Activated CD4-positive, alpha-beta T cell treated with anti-CD3 and anti-CD28 coated beads, Interleukin-2, amount 50 U/mL, for 48 hours (primary cell): ENCODE measurements at regions not wholly inside any gene's neighbourhood (a gene's known extent, or its start where the extent isn't known, plus 50 kb on each side); places are given as distances from the start of the nearest gene placed in this dataset.
"Not testable (repeated sequence)": the region's sequence is repeated elsewhere in the genome, so short reads cannot be mapped to it uniquely, and the experiment has no call there.

Source experiments
- DNase-seq, 2 experiments: peaks; one replicate each; pipeline ENCODE4 v3.0.0-alpha.2; 2020

DNA sequence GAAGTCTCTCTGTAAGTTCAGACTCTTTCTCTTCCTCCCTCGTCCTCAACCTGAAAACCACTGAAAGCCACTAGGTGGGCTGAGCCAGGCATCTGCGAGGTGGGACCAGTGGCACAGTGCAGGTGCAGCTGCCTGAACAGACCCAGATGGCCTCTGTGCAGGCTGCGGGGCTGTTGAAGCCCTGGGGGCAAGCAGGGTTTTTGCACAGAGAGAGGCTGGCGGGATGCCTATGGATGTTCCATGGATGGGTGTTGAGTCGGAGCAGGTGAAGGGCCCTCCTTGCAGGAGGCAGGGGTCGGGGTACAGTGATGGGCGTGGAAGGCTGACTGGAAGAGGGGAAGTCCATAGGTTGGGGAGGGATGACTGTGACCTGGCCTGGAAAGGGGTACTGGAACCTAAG lies 350.2 kb upstream of the FAT1 start:
- no peak for DNase-seq

GRCh38 chr4:187075514-187075913 lies 351.9 kb upstream of the FAT1 start:
- no peak for DNase-seq

- no peak for DNase-seq
Observed at GRCh38 chr4:187077744-187078401, 354.2 kb upstream of the FAT1 start.

- no peak for DNase-seq
Observed at GRCh38 chr4:187084701-187085100, 361.0 kb upstream of the FAT1 start.

DNA sequence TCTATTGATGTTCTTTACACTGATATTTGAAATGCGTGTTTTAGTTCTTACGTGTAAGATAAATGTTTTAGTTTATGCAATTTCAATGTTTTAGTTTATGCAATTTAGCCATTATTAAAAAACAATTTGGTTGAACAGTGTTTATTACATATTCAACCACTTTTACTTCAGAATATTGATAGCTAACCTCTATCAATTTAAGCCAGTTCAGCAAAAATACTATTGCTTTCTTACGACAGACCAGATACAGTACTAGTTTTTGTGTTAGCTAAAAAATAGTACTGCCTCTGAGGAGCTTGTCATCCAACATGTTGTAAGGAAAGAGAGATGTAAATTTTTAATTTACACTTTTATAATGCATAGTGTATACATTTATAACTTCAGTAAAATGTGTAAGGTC lies 361.7 kb upstream of the FAT1 start:
- no peak for DNase-seq

- DNase-seq = no peak
Observed at GRCh38 chr4:187086151-187086550, 362.5 kb upstream of the FAT1 start.

DNA sequence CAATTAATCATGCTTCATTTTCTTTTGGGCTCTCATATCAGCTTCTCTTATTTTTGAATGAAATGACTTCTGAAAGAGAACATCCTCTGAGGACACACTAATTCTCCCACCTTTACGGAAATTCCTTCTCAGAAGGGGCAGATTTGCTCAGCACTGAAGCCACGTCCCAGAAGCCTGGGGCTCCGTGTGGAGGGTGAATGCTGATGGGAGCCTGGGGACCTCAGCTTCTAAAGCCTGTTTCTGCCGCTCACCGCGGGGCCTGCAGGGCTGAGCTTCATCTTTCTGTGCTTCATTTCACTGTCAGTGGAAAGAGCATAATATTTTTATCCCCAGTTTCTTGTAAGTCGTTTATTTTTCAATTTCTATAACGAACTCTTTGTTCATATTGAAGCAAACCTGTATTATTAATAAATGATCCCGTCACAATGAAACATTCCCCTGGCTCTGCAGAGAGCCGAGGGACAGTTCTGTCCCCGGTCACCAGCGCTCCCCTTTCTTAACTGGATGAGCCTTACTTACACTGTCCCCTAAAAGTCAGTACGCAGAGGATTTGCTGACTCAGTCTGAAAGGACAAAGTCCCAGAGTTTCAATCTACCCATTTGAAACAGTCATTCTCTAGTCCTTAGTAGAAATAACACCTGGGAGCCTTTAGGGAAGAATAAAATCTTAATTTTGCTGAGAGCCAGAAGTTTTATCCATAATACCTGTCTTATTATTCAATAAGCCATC lies 364.6 kb upstream of the FAT1 start:
- DNase-seq = no peak

DNA sequence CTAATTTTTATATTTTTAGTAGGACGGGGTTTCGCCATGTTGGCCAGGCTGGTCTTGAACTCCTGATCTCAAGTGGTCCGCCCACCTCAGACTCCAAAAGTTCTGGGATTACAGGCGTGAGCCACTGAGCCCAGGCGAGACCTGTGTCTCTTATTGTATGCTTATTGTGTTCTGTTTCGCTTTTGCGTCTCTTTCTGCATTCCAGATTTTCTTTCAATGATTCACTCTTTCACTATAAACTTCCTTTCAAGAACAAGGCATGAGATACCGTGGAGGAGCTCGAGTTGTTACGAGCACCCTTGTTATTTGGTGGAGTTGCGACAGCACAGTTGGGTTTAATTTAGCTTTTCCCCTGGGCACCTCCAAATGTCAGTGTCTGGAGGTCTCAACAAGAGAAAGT lies 366.7 kb upstream of the FAT1 start:
- DNase-seq = no peak

GRCh38 chr4:187090832-187091231 lies 367.2 kb upstream of the FAT1 start:
- DNase-seq = not testable (repeated sequence)

- no peak for DNase-seq
Observed at GRCh38 chr4:187094144-187094543, 370.5 kb upstream of the FAT1 start.

DNA sequence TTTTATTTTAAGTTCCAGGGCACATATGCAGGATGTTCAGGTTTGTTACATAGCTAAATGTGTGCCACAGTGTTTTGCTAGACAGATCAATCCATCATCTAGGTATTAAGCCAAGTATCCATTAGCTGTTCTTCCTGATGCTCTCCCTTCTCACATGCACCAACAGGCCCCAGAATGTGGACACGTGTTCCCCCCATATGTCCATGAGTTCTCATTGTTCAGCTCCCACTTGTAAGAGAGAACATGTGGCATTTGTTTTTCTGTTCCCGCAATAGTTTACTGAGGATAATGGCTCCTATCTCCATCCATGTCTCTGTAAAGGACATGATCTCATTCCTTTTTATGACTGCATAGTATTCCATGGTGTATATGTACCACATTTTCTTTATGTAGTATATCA lies 374.8 kb upstream of the FAT1 start:
- DNase-seq = no peak

DNA sequence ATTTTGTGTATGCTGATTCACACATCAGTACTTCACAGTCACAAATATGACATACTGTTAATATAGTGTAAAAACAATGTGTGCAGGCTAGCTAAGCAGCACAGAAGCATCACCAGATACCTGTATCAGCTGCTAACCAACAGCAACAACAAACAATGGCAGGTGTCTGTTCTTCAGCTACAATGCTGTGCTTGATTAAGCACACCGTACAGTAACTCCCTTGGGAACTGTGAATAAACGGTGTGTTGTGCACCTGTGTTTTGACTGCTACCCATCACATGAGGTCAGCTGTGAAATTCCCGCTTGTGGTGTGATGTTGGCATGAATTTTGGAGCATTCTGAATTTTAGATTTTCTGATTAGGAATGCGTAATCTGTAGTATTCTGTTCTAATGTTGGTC lies 379.7 kb upstream of the FAT1 start:
- no peak for DNase-seq

DNA sequence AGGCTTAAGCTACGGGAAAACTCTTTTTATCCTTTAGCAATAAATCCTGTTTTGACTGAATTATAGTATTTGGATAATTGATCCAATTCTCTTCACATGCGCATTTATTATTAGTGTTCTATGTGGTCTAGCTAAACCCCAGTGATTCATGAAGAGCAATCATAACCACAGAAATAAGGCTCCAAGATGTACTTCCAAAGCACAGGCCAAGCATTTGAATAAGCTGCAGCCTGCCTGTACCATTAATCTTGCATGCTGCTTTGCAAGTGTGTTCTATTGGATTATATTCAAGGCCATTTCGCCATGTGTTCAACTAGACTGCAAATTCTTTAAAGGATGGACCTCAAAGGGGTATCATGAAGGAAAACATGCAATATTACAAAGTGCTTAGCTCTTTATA lies 385.2 kb upstream of the FAT1 start:
- no peak for DNase-seq

GRCh38 chr4:187109636-187110035 lies 386.0 kb upstream of the FAT1 start:
- DNase-seq = no peak

- no peak for DNase-seq
Observed at GRCh38 chr4:187118166-187118565, 394.5 kb upstream of the FAT1 start.

DNA sequence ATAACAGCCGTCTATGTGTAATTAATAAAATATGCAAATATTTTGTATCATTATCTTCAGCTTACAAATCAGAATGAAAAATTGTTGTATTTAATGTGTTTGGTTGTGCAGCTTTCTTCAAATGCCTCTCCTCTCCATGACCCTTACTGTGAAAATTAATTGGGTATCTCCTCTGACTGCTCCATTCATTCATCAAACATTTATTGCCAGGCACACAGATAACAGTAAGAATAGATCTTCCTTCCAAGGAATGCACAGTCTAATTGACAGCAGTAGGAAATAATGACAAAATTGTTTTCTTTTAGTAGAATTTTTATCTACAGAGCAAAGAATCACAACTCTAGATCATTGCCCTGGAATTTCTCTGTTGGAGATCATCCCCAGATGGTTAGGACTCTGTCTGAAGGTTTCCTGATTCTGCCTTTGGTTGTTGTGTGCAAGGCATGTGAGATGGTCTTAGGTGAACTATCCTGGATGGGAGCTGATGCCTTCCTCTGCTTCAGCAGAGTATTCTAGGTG lies 395.0 kb upstream of the FAT1 start:
- DNase-seq = no peak

DNA sequence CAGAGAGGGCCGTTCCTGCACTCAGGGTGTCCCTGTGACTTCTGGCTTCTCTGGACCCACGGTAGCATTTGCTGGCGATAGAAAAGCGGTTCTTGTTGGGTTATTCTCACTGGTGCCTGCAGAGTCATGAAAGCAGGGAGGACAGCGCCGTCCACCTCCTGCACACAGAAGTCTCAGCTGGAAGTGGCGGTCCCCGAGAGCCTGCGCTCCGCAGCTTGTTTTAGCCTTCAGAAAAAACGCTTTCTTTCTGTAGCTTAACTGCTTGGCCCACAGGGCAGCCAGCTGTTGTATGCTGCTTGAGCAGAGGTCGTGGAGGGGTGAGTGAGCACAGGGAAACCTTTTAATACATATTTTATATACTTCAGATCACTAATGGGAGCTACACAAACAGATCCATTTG lies 400.7 kb upstream of the FAT1 start:
- no peak for DNase-seq

DNA sequence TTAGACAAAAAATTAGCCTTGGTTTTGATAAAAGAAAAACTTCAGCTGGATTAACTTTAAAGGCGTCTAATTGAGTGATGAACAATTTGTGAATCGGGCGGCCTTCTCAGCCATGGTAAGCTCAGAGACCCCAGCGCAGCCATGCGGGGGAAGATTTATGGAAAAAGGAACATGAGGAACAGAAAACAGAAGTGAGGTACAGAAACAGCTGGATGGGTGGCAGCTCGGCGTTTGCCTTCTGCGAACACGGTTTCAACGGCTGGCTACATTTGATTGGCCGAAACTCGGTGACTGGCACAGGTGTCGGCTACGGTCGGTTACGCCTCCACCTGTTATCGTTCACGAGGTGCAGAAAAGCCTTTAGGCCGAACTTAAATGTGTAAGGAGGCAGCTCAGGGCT lies 401.4 kb upstream of the FAT1 start:
- DNase-seq = no peak

GRCh38 chr4:187127456-187127855 lies 403.8 kb upstream of the FAT1 start:
- DNase-seq = no peak

GRCh38 chr4:187128222-187128621 lies 404.6 kb upstream of the FAT1 start:
- no peak for DNase-seq

DNA sequence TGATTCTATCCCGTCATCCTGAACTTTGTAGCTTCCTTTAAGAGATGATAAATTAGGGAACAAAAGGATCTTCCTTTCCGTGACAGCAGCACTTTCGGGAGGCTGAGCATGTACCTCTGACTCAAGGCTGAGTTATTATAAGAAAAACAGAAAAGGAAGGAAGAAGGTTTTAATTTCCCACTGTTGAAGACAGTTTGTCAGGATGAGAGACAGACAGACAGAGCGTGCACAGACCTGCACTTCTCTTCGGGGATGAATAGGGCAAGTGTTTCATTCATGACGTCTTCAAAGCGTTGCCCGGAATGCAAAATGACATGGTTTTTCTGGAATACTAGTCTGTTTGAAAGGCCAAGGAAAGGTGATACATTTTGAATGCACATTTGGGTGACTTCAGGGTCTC lies 405.3 kb upstream of the FAT1 start:
- no peak for DNase-seq

DNA sequence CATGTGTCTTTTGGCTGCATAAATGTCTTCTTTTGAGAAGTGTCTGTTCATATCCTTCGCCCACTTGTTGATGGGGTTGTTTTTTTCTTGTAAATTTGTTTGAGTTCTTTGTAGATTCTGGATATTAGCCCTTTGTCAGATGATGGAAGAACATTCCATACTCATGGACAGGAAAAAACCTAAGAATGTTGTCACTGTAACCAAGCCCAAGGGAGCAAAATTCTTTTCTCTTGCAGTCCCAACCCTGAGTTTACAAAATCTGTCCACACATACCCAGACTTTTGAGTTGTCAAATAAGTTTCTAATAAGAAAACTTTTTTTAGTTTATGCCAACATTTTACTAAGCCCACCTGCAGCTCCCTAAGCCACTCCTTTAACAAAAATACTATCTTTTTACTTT lies 408.2 kb upstream of the FAT1 start:
- DNase-seq = not testable (repeated sequence)

DNA sequence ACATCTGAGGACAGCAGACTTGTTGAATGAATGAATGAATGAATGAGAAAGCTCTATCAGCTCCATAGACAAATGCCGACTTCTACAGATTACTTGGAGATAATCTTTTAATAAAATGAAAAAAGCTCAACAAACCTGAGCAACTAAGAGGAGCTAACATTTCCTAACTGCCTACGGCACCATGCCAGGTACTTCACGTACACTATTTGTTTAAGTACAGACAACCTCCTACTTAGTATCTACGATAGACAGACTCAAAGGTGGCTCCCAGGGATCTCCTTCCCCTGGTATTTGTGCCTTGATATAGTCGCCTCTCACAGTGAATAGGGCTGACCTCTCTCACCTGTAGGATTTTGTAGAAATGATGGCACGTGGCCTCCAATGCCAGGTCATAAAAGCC lies 412.2 kb upstream of the FAT1 start:
- no peak for DNase-seq

DNA sequence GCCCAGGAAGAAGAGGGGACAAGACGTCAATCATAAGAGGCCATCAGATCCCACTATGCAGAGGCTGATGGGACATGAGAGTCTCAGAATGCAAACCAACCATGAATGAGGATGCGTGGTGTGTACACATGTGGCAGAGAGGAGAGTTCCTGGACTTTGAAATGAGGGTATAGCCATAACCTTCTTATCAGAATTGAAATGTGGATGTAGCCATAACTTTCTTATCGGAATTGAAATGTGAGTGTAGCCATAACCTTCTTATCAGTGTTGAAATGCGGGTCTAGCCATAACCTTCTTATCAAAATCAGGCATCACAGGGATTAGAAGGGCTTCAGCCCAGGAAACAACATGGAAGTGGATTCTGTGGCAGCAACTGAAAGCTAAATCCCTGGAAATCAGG lies 415.5 kb upstream of the FAT1 start:
- DNase-seq = no peak

DNA sequence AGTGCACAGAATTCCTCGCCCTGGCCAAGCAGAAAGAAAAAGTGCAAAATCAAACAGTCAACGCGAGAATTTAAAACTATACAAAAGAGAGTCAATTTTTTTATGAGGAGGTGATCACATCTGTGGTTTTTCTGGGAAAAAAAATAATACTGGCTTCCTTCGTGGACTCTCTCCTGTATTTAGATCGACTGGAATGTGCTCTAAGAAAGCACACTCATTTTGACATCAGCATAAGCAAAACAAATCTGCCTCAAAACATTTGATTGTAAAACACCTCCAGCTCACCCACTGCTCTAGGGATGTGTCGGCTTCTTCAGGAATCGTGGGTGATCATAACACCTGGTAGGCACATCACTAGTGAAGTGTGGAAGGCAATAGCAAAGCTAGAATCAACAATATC lies 417.4 kb upstream of the FAT1 start:
- DNase-seq = no peak
